ENCODE measurements at regions not wholly inside any gene's neighbourhood (a gene's known extent, or its start where the extent isn't known, plus 50 kb on each side); places are given as distances from the start of the nearest gene placed in this dataset.
"Not testable (repeated sequence)": the region's sequence is repeated elsewhere in the genome, so short reads cannot be mapped to it uniquely, and the experiment has no call there.

DNA sequence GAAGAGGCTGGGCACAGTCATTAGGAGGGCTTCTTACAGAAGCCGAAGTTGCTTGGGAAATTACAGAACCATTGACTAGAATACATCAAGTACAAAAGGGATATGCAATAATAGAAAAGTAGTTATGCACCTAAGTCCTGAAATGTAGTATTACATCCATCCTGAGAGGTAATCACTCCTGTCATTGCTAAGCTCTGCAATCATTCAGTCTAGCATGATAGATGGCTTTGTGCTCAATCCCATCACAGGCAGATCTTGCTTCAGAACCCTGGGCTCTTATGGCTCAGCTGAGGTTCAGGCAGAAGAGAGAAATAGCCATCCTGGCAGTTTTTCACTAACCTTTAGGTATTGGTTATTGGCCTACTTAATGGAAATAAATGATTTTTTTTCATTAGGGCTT, 231.7 kb upstream of the AFF2 start:
- no peak for DNase-seq (ENCODE audit: low spot score)

DNA sequence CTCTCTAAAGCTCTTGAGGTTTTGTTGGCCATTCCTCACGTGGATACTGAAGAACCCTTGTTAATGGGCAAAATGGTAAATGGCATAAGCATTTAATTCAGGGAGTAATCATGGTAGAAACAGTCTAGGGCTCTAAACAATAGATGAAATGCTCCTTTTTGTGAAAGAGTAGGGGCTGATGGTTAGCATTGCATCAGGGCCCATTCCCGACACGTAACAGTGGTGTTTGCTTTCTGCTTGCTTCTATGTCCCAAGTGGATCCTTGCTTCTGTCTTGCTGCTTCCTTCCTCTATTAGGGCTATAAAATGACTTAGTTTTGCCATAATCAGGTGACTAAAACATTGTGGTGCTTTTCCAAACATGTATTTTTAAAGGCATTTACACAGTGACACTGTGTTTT, 230.9 kb upstream of the AFF2 start:
- DNase-seq (ENCODE audit: low spot score): no peak

DNA sequence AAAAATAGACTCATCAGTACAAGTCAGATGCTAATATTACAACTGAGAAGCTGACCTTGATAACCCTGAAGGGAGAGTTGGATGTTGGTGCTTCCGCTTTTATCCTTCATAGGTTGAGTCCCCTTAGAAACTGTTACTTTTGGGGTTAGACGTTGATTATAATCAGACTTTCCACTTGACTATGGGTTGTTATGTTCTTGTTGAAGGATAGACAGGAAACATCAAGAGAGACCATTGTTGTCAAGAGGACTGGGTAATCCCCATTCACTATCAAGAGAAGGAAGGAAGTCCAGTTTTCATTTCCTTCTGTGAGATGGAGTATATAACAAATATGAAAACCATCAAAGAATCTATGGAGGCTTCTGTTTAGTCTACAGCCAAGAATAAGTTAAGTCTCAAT, 229.9 kb upstream of the AFF2 start:
- no peak for DNase-seq (ENCODE audit: low spot score)

DNA sequence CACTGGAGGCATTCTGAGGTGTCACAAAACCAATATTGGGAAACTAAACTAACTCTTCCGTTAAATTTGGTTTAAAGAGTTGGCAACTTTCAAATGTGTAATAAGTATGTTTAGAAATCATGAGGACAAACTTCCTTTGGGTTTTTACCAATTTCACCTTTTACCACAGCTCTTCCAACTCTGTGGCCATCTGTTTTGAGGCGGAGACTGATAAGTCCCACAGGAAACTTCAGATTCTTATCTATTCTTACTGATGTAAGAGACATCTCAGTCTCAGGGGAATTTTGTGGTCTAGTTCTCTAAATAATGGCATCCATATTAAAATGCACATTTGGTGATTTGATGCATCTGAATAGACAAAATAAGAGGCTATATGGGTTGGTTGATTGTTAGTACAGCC, 229.2 kb upstream of the AFF2 start:
- DNase-seq (ENCODE audit: low spot score): no peak

DNA sequence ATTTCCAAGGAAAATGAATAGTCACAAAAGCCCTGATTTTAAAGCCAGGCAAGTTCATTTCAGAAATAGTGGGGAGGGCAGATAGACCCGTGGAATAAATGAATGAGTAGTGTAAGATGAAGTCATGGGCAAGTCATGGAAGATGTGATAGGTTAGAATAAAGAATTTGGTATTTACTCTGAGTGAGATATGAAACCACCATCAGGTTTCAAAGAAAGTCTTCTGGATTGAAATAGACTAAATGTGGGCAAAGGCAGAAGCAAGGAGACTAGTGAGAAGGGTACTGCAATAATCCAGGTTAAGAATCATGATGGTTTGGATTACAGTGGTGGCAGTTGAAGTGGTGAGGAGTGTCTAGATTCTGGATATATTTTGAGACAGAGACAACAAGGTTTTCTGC, 218.5 kb upstream of the AFF2 start:
- DNase-seq (ENCODE audit: low spot score): no peak

DNA sequence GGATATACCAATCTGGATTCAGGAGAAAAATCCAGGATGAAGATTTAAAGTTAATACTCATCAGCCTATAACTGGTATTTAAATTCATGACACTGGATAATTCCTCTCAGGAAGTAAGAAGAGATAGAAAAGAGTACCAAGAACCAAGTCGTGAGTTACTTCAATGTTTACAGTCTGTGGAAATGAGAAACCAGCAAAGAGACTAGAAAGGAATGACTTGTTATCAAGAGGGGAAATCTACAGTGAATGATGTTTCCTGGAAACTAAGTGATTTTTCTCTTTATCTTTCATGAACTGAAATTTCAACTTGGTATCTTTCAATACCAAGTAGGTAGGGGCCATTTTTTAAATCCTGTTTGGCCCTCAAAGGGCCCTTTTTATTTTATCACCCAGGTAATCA, 217.9 kb upstream of the AFF2 start:
- no peak for DNase-seq (ENCODE audit: low spot score)

DNA sequence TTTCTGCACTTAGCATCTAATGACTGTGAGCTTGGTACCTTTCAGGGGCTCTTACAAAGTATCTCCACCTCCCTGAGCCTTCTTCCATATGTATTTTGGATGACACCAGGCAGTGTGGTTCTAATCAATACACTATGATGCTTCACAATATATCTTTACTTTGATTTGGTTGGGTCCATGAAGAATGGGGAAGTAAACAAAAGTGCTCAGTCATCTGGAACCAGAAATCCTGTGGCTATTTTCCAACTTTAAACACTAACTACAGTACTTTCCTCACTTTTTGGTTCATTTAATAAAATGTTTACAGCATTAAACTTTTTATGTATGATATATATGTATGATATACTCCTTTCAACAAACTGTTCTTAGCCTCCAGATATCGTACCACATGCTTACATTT, 216.4 kb upstream of the AFF2 start:
- no peak for DNase-seq (ENCODE audit: low spot score)

DNA sequence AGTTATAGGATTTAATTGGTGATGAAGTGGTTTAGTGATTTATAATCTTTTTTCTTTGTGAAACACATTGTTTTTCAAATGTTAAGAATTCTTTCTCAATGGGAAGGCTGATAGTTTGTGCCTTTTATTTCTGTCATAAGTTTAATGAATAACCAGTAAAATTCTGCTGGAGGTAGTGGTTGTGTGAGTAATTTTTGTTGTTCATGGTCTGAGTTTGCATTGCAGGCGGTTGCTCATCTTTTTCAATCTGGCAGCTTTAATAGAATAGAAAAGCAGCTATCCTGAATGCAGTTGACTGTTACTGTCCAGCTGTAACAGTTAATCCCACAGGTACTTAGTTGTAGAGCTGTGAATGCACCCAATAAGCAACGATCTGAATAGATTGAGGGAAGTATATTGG, 215.6 kb upstream of the AFF2 start:
- no peak for DNase-seq (ENCODE audit: low spot score)

DNA sequence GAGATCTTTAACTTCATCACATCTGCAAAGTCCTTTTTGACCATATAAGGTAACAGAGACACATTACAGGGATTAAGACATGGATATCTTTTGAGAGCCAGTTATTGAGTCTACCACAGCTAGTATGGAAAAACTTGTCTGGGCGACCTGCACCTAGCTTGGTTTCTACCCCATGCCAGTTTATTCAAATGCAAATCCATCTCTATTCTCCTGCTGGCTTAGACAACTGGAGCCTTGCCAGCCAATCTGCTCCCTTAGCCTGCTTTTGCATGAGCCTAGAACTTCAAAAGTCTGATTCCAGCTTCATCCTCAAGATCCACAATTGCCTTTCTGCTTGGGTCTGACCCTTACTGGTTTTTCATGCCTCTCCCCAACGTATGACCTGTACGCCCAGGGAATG, 212.0 kb upstream of the AFF2 start:
- no peak for DNase-seq (ENCODE audit: low spot score)

DNA sequence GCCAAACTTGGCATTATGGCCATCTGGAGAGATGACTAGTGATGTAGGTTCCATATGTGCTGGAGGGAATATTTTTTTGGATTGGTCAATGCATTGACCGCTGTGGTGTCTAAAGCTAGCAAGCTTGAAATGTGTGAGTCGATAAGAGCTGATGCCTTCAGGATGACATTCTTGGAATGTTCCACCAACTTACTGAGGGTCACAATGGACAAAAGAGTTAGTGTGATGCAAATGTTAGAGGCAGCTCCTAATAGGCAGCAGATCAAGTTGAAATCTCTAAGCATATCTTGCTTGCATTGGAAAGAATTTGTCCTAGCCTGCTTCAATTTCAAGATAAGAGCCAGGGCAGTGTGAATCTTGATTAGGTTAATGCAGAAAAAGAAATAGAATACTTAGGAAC, 210.4 kb upstream of the AFF2 start:
- no peak for DNase-seq (ENCODE audit: low spot score)

DNA sequence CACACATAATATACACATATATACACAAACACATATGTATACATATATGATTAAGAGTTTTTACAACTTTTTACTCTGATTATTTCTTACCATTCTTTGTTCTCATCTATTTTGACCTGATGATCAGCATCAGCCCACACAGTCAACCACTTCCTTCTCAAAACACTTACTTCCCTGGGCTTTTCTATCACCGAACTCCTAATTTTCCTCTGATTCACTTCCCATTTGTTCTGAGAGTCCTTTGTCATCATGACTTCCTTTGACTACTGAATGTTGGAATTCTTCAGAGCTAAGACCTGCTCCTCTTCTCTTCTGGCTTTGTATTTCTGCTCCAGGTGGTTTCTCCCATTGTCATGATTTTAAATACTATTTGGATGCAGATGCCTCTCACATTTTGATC, 209.5 kb upstream of the AFF2 start:
- no peak for DNase-seq (ENCODE audit: low spot score)

DNA sequence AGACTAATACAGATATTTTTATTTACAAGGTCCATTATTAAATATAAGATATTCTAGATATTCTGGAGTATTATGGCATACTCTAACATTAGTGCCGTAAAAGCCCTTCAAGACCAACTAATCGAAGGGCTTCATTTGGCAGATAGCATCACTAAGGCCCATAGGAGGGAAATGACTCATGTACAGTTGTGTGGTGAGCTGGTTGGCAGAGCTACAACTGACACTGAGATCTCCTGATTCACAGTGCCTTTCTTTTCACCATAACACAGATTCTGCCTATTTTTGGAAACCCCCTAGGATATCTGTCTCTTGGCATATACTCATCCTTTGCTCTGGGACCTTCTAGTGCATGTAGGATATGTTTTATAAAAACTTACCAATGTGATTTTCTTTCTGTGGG, 201.7 kb upstream of the AFF2 start:
- DNase-seq (ENCODE audit: low spot score): peak; percentile 48

DNA sequence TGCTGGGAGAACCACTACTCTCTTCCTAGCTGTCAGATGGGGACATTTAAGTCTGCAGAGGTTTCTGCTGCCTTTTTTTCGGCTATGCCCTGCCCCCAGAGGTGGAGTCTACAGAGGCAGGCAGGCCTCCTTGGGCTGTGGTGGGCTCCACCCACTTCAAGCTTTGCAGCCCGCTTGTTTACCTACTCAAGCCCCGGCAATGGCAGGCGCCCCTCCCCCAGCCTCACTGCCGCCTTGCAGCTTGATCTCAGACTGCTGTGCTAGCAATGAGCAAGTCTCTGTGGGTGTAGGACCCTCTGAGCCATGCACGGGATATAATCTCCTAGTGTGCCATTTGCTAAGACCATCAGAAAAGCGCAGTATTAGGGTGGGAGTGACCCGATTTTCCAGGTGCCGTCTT, 195.2 kb upstream of the AFF2 start:
- DNase-seq (ENCODE audit: low spot score): not testable (repeated sequence)

DNA sequence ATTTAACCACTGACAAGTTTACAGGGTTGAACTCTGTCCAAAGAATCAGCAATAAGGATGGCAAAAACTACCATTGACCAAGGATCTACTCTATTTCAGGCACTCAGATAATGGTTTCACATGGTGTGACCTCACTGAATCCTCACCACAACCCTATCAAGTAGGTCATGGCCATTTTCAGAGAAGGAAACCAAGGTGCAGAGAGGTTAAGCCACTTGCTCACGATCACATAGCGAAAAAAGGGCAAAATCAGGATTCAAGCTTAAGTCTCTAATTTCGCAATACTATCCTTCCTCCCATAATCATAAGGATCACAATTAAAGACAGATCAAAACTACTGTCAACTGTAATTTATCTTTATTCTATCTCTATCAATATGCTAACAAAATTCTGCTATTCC, 191.0 kb upstream of the AFF2 start:
- DNase-seq (ENCODE audit: low spot score): no peak

DNA sequence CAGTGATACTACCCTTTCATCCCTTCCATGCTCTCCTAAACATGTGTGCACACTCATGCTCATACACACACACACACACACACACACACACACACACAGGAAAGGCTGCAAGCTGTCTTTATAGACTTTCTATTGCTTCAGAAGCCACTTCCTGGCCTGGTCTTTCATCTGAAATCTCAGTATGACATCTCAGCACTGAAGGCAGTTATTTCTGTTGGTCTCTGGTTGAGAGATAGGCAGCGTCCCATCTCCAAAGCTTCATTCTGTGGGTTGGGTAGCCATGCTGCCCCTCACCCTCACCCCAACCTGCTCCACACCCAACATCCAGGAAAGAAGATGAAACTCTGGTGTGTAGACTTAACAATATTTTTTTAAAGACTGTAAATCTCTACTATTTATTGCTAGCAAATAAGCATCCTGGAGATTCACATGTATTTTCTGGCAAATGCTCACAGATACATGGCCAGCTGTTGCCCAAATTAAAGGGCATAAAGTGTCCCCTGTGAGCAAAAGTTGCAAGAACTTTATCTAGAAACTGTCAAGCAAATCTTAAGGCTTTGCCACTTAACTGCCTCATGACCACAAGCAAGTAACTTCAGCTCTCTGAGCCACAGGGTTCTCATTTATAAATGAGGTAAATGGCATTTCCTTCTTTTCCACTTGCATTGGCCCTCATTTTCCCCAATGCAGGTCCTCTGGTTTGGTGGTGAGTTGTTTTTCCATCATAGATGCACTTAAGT, 189.8 kb upstream of the AFF2 start:
- no peak for DNase-seq (ENCODE audit: low spot score)

DNA sequence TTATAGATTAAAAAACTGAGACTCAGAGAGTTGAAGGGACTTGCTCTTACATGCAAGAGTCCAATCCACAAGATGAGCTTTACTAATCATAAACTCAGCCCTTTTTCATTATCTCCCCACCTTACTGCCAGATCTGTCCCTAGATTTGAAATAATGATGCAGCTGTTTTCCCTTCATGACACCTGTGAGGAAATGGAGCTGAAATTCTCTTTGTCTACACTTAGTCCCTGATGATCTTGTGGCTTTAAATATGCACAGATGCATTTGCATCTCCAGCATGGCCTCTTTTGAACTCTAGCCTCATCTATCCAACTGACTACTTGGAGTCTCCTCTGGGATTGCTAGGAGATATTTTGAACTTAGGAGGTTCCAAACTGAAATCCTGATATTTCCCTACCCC, 188.9 kb upstream of the AFF2 start:
- DNase-seq (ENCODE audit: low spot score): no peak

DNA sequence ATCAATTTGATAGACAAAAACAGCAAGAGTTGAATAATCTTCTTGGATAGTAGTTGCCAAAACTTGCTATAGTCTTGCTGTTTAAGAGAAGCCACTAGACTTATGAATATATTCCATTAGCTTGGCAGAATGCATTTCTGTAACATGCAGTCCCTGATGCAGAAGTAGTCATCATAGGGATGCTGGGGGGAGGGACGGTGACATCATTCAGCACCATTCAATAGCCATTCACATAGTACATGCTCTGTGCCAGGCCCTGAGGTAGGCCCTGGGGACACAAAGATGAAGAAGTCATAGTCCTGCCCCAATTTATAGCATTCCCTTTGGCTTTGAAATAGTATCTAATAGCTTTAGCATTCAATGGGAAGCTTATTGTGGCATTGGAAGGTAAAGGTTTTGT, 185.5 kb upstream of the AFF2 start:
- no peak for DNase-seq (ENCODE audit: low spot score)

DNA sequence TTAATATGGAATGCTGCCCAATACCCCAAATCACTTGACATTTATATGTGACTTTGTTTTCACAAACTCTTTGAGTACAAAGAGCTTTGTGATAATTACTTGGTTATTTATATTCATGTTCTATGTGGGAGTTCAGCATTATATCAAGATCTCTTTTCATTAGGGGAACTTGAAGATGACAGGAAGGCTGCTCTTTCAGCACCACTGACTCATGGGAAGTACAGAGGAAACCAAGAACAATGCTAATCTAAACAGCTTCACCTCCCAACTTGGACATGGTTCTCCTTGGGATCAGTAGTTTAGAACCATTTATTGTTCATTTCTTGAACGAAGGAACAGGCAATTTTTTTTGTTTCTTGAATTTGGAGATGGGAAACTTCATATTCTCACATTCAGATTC, 184.0 kb upstream of the AFF2 start:
- DNase-seq (ENCODE audit: low spot score): no peak

DNA sequence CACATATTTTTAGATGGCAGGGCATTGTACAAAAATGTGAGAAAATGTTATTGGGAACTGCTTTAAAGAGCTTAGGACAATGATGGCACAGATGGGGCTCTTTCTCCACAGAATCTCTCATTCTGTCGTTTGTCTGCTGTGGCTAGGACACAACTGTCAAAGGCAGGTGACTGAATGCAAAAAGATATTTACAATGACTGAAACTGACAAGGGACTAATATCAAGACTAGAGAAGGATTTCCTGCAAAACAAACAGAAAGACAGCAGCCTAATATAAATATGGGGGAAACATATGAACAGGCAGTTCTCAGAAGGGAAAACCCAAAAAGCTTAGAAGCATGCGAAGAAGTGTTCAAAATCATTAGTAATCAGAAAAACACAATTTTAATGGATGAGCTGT, 177.5 kb upstream of the AFF2 start:
- DNase-seq (ENCODE audit: low spot score): no peak

DNA sequence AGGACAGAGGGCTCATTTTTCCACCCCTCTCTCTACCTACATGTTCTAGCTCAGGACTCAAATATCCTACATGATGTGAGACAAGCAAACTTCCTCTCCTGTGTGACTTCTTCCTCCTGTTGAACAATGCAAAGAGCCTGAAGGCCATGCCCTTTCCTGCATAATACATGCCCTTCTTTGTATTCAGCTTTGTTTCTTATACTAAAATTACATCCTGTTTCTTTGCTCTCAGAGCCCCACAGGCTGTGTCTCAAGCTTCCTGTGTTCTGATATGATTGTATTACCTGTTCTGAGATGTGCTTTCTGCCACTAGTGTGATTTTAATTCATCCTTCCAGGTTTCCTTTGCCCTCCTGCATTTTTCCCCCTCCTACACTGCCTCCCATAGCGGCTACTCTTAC, 166.4 kb upstream of the AFF2 start:
- DNase-seq (ENCODE audit: low spot score): no peak

DNA sequence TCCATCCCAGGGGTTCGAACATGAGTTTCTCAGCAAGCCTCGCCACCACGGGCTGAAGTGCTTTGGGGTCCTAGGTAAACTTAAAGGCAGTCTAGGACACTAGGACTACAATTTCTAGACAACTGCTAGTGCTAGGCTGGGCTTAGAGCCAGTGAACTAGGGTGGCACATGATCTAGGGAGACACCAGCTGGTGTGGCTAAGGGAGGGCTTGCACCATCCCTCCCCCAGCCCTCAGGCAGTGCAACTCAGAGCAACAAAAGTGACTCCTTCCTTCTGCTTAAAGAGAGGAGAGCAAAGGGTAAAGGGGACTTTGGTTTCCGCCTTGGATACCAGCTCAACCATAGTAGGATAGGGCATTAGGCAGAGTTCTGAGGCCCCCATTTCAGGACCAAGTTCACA, 162.5 kb upstream of the AFF2 start:
- DNase-seq (ENCODE audit: low spot score): no peak

DNA sequence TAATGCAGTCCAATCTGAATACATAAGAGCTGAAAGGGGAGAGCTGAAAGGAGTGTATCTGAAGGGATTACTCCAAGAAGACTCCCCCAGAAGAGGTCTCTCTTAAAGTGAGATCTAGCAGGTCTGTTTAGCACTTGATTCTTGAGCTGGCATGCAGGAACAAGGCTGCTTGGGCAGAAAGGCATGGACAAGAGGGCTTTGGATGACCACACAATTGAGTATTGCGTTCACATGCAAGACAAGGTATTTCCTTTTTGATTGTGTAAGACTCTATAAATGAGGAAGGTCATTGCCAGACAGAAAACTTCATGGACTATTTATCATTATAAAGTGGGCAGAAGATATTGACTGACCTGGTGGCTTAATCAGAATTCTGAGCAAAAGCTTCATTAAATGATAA, 145.5 kb upstream of the AFF2 start:
- DNase-seq (ENCODE audit: low spot score): no peak

DNA sequence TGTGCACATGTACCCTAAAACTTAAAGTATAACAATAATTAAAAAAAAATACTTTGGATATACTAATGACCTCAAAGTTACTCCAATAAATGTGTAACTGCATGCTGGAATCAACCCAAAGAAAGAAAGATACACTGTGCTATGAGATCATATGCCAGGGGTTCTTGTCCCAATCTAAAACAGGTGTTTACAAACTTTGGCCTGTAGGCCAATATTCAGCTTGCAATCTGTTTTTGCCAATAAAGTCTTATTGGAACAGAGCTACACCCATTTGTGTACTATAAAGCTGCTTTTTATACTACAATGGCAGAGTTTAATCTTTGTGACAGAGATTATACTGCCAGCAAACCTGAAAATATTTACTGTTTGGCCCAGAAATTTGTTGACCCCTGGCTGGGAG, 138.8 kb upstream of the AFF2 start:
- no peak for DNase-seq (ENCODE audit: low spot score)

DNA sequence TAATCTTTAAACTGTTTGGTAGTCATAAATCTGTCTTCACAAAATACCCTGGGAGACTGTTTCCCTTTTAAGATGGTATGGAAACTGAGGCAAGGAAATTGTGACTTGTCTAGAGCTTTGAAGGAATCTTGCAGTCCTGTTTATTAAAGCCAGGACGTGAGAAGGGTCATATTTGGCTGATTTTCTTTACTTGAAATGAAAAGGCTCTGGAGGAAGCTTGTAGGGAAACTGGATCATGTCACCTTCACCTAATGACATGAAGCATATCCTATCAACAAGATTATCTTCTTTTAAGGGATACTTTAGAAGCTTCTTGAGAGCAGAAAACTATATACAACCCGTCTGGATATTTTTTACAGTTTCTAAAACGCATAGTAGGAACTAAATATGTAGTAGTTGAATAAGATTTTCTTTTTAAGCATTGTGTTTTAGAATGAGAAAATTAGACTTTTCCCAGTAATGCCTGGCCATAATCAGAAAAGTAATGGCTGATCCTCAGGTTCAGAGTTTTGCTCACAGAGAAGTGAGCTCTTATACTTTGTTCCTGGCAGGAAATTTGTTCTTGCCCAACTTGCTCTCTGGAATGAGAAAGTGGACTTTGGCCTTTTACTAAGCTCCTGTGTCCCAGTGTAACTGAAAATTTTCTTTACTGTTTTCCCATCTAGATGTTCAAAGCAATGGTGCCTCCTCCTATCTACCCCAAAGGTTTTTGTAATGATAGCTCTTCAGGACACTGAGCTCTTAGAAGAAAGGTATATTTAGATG, 136.8 kb upstream of the AFF2 start:
- no peak for DNase-seq (ENCODE audit: low spot score)

All from AG20443 (cell line).